Stimulated activated CD8-positive, alpha-beta memory T cell treated with anti-CD3 and anti-CD28 coated beads, Interleukin-2, amount 100 ng/mL, for 1 hour (primary cell): ENCODE measurements at regions not wholly inside any gene's neighbourhood (a gene's known extent, or its start where the extent isn't known, plus 50 kb on each side); places are given as distances from the start of the nearest gene placed in this dataset.
"Not testable (repeated sequence)": the region's sequence is repeated elsewhere in the genome, so short reads cannot be mapped to it uniquely, and the experiment has no call there.

Experiments
- DNase-seq, 2 donors: peaks; one replicate each; pipeline ENCODE4 v3.0.0-alpha.2; 2020; ENCODE audit warnings: low read depth in 2 of 2

DNA sequence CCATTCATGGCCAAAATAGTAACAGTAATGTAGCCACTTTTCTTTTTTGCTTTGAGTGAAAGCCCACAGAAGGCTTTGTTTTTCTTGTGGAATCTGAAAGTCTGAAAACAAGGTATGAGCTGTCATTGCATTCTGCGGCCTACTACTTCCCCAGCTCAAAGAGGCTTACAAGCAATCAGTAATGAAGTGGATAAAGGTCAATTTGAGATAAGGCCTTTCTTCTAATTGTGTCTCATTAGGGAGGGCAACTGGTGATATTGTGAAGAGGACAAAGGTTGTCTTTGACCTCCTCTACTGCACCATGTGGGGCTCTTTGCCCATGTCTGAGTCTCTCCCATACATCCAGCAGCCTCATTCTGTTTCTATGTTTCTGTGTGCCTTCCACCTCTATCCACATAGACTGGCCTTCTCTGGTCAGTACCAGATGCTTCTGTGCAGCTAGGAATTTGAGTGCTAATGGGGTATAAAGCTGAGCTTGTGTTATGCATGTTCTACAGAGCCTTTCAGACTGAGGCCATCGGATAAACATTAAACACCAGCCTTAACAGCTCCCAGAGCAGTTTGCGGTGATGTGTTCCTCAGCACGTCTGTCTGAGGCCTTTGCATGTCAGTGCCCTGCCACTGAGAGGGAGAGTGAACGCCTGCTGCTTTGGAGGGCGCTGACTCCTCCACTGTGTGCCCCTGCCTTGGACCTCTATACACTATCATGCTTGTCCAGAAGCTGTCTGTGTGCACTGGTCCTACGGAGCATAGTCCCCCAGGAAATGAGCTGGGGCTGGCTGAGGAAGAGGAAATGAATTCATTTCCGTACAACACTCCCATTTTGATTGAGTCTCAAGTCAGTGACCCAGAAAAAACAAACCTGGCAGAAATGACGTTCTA is 80.2 kb downstream of the SH2D1A start:
- no peak for DNase-seq

DNA sequence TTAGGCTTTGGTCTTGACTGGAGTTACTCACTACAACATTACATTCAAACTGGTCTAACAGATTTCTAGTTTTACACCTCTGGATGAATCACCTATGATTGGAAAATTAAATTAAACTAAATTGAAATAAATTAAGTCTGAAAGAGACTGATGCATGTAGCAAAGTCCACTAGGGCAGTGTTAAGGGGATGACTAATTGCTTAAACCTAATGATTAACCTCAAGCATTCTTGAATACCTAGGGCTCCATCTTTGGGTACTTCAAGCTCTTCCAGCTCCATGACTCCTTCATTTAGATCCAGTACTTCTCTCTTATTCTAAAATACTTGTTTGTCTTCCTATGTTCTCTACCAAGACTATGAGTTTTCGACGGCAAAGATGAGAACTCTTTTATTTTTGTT is 86.8 kb downstream of the SH2D1A start:
- DNase-seq: no peak

DNA sequence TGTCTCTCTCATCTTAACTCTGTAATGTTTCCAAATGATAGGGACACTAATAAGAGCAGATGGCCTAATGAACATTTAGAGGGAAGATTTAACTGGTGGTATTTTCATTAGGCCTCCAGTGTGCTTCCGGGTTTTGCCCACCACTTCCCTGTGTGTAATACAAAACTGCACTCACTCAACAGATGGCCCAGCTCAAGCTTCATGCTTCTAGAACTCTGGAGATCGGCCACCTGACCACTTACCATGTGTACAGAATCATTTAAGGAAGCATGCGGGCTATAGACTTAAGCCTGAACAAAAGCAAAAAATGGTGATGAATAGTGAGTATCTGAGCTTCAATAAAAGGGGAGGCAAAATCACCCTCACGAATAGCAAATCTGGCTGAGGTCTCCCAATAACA is 89.3 kb downstream of the SH2D1A start:
- no peak for DNase-seq

DNA sequence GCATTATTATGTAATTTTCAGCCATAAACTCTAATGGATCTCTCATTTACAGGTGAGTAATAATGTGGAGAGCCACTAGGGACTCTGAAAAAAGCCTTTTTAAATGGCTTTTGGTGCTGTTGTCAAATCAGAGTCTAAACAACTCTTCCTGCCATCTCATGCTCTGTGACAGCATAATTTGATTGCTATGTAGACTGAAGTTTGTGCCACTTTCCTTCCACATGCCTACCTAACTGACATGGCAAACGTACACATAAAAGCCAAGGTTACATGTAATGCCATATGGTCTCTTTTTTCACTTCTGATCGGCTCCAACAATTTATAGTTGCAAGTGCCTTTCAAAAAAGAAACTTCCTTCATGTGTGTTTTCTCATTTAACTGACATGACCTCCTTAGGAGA is 94.3 kb downstream of the SH2D1A start:
- DNase-seq: no peak

DNA sequence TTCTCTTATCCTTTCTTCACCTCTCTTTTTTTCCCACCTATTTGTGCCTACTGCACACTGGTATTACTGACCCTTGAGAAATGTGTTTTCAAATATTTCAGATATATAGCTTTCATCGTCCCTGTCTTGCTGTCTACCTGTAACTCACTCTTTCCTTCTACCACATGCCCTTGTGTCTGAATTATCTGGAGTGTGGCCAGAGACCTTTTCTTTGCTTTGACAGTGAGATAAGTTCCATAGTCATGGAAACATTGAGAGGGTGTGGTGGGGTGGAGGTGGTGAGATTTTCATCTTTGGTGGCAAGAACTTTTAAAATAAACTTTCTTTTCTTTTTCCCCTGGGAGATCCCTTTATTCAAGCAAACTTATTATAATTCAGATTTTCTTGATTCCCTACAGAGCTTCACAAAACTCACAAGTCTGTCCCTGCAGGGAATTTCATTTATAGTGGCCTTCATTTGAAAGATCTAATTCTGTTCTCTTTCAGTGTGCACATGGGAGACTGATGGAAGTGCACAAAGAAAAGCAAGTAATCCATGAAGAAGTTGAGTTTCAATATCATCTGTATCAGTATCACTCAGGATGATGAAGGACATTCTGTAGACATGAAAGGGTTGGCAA is 95.7 kb downstream of the SH2D1A start:
- no peak for DNase-seq

DNA sequence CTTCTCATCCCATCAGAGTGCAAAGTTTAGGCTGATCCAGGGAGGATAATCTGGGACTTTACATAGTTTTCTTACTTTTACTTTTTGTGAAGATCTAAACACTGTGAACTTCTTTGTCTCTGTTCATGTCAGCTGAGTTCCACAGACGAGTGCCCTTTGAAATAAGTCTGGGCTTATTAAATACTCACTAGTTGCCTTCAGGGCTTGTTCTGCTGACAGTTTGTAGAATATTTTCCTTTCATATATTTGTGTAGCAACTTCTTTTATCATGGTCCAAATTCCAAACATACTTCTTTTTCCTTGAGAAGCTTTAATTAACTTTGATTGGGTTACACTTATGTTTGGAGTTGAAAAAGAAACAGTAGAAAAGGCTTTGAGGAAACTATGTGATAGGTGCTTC is 109.6 kb downstream of the SH2D1A start:
- no peak for DNase-seq

DNA sequence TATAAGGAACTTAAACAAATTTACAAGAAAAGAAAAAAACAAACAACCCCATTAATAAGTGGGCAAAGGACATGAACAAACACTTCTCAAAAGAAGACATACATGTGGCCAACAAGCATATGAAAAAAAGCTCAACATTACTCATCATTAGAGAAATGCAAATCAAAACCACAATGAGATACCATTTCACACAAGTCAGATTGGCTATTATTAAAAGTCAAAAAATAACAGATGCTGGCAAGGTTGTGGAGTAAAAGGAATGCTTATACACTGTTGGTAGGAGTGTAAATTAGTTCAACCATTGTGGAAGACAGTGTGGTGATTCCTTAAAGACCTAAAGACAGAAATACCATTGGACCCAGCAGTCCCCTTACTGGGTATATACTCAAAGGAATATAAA is 113.5 kb downstream of the SH2D1A start:
- not testable (repeated sequence) for DNase-seq

DNA sequence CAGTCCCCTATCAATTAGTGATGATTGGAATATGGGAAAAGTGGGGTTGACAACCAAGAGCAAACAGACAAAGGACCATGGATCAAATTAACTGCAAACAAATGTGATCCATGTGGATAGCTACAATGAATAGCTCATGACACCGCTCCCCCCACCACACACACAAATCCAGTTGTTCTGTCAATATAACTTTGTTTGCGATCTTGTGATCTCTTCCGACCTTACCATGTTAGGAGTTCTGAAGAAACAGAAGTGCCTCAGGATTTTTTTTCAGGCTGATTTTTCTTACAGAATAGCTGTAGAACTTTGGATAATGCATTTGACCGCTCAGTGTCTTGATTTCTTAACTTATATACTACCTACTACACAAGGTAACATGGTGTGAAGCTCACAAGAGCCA is 116.6 kb downstream of the SH2D1A start:
- DNase-seq: no peak

DNA sequence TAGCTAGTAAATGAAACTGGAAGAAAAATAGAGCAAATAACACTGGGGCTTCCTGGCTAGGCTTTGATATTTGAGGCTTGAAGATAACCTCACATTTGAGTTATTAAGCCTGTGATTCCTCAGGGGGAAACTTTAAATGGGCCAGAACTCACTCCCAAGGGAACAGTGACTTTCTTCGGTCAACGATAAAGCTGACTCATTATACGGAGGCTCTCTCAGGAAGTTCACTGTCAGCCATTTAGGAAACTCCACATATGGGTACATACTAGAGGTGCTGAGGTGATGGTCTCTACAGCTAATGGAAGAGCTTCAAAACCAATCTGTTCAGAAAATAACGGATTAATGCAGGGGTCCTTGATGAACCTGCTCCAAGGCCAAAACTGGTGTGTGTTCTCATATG is 120.8 kb downstream of the SH2D1A start:
- no peak for DNase-seq

DNA sequence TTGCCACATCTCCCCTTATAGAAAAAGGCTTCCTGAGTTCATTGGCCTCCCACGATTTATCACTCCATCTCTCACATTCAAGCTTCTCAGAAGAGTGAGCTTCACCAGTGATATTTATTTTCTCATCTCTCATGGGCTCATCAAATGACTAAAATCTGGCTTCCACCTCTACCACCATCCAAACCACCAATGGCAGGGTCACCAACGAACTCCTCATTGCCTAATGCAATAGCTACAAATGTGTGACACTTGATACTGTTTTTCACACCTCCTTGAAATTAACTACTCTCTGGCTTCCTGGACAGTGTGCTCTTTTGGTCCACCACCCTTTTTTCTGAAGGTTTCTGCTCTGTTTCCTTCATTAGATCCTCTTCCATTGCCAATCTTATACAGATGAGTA is 129.0 kb downstream of the SH2D1A start:
- DNase-seq: no peak

DNA sequence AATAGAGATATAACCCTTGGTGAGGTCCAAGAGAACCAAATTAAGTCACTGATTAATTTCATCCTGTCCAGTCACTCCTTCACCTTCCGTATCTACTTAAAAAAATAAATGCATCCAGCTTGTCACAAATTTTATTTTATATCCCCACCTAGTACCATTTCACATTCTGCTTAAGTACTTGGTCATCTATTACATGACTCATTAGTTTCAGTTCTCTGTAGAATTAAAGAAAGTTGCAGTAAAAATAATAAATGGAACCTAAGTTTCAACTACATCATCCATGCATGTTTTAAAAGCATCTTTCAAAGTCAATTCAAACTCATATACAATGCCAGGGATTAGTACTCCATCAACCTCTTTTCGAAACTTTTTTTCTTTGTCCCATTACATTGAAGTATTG is 130.2 kb downstream of the SH2D1A start:
- no peak for DNase-seq

DNA sequence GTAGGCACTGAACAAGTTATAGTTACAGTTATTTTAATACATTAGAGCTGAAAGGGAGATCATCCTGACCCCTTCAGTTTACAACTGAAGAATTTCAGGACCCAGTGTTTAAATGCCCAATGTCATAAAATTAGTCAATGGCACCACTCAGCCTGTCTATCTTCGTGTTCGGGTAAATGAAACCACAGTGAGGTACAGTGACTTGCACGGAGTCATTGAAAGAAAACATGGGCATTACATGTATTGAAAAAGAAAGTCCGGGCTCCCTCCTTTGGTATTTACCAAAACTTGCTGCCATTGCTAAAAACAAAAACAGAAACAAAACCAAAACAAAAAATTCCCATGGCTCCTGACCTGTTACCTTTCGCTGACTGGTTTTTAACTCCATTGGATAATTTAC is 131.7 kb downstream of the SH2D1A start:
- no peak for DNase-seq

DNA sequence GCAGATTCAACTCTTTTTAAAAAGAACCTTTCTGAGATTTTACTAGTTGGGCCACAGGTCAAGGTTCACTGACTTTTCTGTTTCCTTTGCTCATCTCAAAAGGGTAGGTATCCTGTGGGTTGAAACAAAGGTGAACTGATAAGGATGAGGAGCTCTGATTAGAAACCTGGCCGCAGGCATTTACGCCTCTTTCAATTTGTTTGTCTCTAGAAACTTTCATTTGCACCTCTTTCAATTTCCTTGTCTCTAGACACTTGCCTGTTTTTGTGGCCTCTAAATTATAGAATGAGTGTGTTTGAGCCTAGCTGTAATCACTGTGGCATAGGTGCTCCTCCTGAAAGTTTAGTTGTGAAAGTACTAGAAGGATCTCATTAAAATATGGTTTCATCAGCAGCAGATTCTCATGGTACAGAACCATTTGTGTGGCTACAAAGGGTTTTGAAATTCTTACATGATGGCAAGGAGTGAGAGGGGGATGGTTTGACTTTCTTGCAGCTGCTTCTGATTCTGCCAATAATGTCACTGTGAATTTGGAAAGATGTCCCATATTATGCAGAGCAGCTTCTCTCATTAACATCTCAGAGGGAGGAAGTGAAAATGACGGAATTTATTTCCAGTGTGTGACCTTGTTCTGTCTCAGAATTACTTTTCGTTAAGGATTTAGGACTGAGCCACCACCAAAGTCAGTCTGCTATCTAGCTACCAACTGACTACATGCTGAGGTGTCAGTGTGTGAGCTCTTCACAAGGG is 142.2 kb downstream of the SH2D1A start:
- DNase-seq: no peak

DNA sequence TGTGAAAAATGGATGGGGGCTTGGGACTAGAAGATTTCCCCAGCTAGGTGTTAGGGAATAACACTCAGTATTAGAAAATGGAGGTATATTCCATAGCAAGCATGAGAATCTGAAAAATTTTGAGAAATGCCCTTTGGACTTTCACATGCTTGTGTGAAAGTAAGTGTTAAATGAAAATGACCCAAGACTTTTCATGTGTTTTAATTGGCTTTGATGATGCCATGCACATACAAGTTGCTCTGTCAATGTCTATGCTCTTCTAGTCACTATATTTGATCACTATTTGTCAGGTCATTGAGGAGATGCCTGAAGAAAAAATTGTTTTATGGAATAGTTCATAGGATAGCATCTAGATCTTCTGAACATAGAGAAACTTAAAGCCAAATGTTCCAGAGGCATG is 147.6 kb downstream of the SH2D1A start:
- DNase-seq: no peak

DNA sequence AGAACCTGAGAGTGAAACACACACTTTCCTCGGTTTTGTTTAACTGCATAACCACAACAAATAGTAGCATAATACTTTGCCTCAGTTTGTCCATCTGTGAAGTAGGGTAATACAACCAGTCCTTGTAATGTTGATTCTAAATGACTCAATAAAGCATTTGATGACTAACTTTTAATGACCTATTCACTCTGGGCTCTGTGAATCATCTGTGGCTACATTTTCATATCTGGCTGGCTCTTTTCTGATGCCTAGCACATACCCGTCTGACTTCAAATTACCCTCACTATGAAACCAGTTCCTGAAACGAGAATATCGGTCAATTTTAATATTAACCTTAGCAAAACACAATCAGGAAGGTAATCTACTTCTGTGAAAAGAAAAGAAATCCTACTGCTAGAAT is 151.0 kb downstream of the SH2D1A start:
- DNase-seq: no peak

DNA sequence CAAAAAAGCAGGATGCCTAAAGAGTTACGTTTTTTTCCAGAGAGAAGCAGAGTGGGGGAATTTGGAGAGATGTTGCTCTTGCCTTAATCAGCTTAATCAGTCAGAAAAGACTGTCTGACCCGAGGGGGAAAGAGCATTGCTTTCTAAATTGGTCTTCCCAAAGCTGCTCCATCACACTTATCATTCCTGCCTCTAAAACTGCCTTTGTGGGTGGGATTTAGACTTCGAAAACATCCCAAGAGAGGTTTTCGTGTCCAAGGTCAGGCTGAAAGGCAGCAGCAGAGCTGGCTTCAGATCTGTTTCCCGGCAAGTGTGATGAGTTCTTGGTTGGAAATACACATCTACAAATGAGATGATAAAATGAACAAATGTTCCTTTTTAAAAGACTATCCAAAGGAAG is 155.2 kb downstream of the SH2D1A start:
- no peak for DNase-seq

DNA sequence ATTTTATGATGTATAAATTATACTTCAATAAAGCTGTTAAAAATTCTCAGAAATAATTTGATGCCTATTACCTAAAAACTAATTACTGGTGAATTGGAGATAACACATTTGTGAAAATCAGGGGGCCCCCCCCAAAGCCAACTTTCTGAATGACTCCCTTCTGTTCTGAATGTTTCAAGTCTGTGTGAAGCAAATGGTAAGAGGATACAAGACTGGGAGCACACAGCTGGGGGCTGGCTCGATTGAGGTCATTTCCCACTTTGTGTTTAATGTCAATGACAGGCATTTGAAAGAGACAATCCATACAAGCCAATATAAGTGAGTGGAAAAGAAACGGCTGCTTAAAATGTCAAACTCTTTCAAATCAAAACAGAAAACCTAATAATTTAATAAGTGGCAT is 155.8 kb downstream of the SH2D1A start:
- DNase-seq: no peak

DNA sequence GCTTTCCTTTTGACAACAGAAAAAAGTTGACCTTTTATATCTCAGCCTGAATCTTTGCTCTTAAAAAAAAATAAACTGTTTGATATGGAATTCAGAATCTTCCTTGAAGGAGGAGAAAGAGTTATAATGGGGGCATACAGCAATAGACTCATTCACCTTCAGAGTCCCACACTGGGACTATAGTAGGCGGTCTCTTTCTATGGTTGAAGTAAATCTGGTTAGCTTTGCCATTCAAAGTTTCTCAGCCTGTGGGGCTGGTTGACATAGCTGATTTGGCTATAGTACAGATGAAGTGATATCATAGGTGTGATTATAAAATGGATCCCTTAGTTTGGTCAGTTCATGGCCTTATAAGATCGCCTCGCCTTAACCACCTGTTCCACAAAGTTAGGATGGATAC is 156.2 kb downstream of the SH2D1A start:
- DNase-seq: no peak

DNA sequence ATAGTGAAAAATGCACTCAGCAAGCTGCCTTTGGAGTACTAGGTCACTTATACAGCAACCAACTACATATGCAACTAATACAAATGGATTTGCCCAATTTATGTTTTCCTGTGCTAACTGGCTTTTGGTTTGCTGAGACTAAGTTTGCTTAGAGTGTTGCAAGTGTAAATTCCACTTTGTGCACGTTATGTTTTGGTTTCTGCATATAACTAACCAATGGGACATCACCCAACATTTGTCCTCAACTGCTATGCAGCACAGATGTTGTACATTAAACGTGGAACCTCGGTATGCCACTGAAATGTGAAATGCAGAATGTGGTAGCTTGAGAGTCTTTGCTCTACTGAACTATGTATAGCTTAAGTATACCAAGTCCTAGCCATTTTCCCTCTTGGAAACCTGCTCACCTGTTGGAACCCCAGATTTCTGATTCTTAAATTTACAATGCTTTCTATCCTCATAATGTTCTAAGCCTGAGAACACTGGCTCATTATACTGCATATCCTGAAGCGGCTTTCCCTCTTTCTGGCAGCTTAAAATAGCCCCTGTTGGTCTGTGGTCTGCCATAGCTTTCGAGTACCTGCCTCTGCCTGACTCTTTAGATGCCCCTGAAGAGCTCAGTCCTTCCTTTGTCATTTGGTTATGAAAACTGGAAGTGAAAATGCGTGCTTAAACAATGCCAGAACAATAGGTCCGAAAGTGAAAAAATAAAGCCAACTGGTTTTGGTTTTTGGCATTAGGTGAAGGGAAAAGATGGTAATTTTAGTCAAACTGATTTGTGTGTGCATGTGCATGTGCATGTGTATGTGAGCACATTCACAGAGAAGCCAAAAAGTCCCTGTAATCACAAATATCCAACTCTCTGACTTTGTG is 158.0 kb downstream of the SH2D1A start:
- no peak for DNase-seq

DNA sequence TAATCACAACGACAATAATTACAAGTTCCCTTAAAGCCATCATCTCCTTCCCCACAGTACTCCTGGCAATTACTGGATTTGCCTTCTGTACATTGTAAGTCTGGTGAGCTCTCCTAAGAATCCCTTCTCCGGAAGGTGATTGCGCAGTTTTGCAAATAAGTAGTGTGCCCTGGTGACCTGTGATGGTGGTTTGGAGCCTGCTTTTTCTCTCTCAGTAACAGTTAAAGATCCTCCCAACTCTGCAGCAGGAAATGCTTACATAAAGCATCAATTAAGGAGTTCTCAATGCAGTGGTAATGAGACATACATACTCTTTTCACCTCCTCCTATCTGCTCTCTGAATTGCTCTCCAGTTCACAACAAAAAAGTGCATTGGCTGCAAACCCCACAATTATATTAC is 159.7 kb downstream of the SH2D1A start:
- DNase-seq: no peak

DNA sequence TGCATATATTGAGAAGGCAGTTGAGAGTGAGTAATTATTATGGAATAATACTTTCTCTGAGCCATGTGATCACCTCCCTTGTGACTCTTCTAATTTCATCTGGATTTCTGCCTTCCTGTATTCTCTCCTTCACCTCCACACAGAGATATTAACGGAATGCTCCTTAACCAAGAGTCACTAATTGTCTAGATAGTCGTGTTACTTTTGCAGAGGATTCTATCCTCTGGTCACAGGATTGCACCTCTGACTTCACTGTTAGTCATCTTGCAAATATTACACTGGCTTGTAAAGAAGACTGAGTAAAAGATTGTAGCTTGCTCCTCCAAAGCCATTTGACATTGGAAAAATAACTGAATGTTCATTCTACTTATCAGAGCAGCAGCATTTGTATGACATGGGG is 160.9 kb downstream of the SH2D1A start:
- DNase-seq: no peak

DNA sequence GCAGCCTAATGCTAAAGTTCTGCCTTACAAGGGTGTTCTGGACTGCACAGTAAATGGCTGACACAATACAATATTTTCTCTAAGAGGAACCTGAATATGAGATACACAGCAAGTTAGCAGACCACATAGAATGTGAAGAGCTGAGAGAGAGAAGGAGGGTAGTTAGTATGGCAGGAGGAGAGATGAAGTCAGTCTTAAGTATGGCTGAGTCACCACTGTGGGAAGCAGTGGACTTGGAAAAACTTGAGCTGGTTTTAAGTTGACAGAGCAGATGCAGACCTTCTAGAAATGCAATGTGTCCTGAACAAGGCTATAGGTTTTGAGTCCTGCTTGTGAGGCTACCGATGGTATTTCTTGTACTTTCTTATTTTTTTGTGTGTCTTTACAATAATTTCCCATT is 172.5 kb downstream of the SH2D1A start:
- no peak for DNase-seq
